WTC11 (cell line): ENCODE measurements at regions not wholly inside any gene's neighbourhood (a gene's known extent, or its start where the extent isn't known, plus 50 kb on each side); places are given as distances from the start of the nearest gene placed in this dataset.
A peak's percentile ranks its signal among the peaks of the same experiment; 100 is the strongest.

Source experiments
- ATAC-seq: fragments of 200-7000 bp; cut with Tn5 transposase; 2 replicates; pipeline ENCODE4 v1.10.0; 2021; ENCODE audit warnings: mild to moderate bottlenecking, moderate library complexity
- CTCF ChIA-PET: fragments of 300-600 bp; sonication (Branson Sonifier 250); formaldehyde crosslinking; loops from one replicate; lab custom pipeline; 2021; ENCODE audit warnings: antibody characterized with exemption; lab: Charles Lee
- POLR2A ChIA-PET: fragments of 350-600 bp; sonication (Branson Sonifier 250); formaldehyde crosslinking; loops from one replicate; lab custom pipeline; 2021; ENCODE audit warnings: antibody characterized with exemption; lab: Charles Lee
- DNase-seq: peaks from one replicate; pipeline ENCODE4 v3.0.0; 2021; ENCODE audit warnings: low spot score
- H3K27ac Mint-ChIP-seq: 2 replicates; pipeline ENCODE4 v1.8.0; 2021; ENCODE audit warnings: mixed read lengths
- H3K27me3 Mint-ChIP-seq: 2 replicates; pipeline ENCODE4 v1.8.0; 2021; ENCODE audit warnings: low read depth, mild to moderate bottlenecking, moderate library complexity, mixed read lengths
- H3K36me3 Mint-ChIP-seq: 2 replicates; pipeline ENCODE4 v1.8.0; 2021; ENCODE audit warnings: mixed read lengths
- H3K4me1 Mint-ChIP-seq: 2 replicates; pipeline ENCODE4 v1.8.0; 2022; ENCODE audit warnings: mixed read lengths
- H3K4me3 Mint-ChIP-seq: 2 replicates; pipeline ENCODE4 v1.8.0; 2021; ENCODE audit warnings: mild to moderate bottlenecking, moderate library complexity, mixed read lengths
- H3K9me3 Mint-ChIP-seq: 2 replicates; pipeline ENCODE4 v1.8.0; 2021; ENCODE audit warnings: mixed read lengths
- CREM ChIP-seq: sonication (generic); formaldehyde crosslinking; IDR thresholded peaks from 2 replicates; pipeline ENCODE4 v1.8.1; 2022; ENCODE audit warnings: mild to moderate bottlenecking, missing genetic modification reagents, moderate library complexity
- SMAD4 ChIP-seq: sonication (generic); formaldehyde crosslinking; IDR thresholded peaks from 2 replicates; pipeline ENCODE4 v1.8.0; 2022; ENCODE audit warnings: mild to moderate bottlenecking, missing genetic modification reagents
- TEAD1 ChIP-seq: sonication (generic); formaldehyde crosslinking; IDR thresholded peaks from 2 replicates; pipeline ENCODE4 v1.8.0; 2022; ENCODE audit warnings: mild to moderate bottlenecking, missing genetic modification reagents
- TP53 ChIP-seq: sonication (generic); formaldehyde crosslinking; IDR thresholded peaks from 2 replicates; pipeline ENCODE4 v1.8.1; 2023; ENCODE audit warnings: mild to moderate bottlenecking, missing genetic modification reagents
- ZNF121 ChIP-seq: sonication (generic); formaldehyde crosslinking; IDR thresholded peaks from 2 replicates; pipeline ENCODE4 v1.8.0; 2023; ENCODE audit warnings: missing genetic modification reagents
- ZNF416 ChIP-seq: fragments of 250-450 bp; sonication (Bioruptor Pico); IDR thresholded peaks from 2 replicates; pipeline ENCODE4 v1.9.0; 2021; ENCODE audit warnings: mild to moderate bottlenecking, inconsistent platforms

DNA sequence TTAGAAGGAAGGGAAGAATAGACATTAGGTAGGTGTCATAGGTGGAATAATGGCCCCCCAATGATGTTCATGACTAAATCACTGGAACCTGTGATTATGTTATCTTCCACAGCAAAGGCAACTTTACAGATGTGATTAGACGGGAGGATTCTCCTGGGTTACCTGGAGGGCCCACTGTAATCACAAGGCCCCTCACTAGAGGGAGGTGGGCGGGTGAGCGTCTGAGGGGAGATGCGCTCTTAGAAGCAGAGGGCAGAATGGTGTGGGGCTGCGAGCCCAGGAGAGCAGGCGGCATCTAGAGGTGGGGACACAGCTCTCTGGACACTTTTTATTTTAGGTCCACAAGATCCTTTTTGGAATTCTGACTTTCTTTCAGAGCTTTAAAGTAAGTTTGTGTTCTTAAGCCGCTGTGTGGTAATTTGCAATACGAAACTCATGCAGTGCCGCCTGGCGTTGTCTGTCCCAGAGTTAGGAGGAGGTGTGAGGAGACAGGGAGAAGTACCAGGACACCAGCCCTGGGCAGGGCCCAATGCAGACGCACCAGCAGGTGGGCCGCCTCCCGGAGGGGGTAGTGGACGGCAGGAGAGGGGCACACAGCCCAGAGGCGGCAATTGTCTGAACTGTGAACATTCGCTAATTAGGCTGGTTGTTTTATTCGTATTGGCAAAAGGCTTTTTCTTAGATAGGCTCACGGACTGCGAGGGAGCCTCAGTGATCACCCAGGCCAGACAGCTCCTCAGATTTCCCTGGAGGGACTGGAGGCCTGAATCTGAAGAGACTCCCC lies 51.1 kb upstream of the FANCC start:
- CTCF ChIA-PET, result interaction anchor here (0.6 kb wide), 1 partner anchor 27 kb away, joined by 3 read pairs; no protein-coding TSS in a partner anchor
- TF ChIP-seq CREM (CRISPR knock-in tag) (no peak), ZNF121 (no peak), ZNF416 (CRISPR knock-in tag) (no peak), SMAD4 (no peak), TEAD1 (CRISPR knock-in tag) (no peak), TP53 (CRISPR knock-in tag) (no peak)
- peak; percentile 58 for ATAC-seq
- H3K27ac Mint-ChIP-seq, result no peak overlapping the region
- no peak overlapping the region for H3K4me3 Mint-ChIP-seq
- peaks cover 13% of the 10 kb centered on the region for H3K9me3 Mint-ChIP-seq
- peaks cover 8% of the 10 kb centered on the region for H3K36me3 Mint-ChIP-seq
- POLR2A ChIA-PET, result no interaction called here
- no peak for DNase-seq
- H3K27me3 Mint-ChIP-seq, result peaks cover 3% of the 10 kb centered on the region; the same call in 1 of the 2 replicates
- peaks cover 31% of the 10 kb centered on the region for H3K4me1 Mint-ChIP-seq
